NCI-H748 (cell line): ENCODE measurements at regions not wholly inside any gene's neighbourhood (a gene's known extent, or its start where the extent isn't known, plus 50 kb on each side); places are given as distances from the start of the nearest gene placed in this dataset.

Experiments used
- DNase-seq: peaks from one replicate; lab custom pipeline; 2025; ENCODE audit not compliant: unreplicated experiment; lab: John Stamatoyannopoulos, UW

DNA sequence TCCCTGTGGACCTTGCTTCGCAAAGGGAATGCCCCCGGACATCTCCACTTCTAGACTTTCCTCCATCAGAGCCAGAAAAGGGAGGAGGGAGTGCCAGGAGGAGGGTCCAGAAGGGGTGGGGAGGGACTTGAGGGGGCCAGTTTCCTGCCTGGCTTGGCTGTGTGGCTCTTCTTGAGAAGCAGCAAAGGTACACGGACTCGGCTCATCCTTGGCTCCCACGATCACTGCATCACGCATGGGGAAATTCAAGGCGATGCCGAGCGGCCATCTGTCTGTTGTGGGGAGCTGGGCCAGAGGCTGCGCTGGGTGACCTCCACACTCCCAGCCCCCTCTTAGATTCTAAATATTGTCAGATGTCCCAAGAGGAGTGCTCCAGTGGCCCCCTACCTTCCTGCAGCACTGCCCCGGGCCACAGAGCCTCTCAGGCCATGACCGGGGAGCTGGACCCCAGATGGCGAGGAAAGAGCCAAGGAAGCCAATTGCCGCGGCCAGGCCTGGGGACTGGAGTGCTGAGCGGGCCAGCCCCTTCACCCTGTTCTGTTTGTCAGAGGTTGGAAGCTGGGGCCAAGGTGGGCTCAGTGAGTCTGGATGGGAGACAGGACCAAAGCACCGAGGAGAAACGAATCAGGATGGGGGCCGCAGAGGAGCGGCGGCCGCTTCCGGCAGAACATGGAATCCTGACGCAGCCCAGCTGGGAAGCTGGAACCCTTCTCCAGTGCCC is 104.5 kb downstream of the RBFOX3 start:
- no peak for DNase-seq

DNA sequence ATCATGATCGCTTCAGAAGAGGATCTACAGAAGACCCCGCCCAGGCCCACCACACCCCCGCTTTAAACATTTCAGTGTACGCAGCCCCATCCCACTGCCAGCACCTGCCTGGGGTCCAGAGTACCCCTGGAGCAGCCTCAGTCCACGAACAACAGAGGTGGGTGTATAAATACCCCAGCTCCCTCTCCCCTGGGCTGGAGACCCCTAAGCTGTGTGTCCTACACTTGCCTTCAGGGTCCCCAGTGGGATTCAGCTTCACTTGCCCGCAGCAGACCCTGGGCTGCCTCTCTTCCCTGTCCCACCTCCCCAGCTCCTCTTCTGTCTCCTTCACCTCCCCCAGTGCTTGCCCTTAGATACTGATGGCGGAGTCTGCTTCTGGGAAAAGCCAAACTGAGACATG is 105.7 kb downstream of the RBFOX3 start:
- DNase-seq: no peak

DNA sequence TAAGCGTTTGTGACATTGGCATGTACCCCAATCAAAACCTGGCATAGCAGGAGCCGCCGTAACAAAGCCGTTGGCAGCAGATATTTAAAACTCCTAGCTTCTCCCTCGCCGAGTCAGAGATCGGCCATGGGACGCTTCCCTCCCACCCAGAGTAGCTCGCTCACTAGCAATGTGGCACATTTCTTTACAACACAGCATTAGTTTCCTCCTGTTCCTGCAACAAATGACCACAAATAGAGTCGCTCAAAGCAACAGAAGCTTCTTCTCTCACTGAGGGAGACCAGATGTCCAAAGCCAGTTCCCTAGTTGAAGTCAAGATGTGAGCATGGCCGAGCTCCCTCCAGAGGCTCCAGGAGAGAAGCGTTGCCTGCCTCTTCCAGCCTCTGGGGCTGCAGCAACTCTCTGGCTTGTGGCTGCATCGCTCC is 106.7 kb downstream of the RBFOX3 start:
- no peak for DNase-seq

DNA sequence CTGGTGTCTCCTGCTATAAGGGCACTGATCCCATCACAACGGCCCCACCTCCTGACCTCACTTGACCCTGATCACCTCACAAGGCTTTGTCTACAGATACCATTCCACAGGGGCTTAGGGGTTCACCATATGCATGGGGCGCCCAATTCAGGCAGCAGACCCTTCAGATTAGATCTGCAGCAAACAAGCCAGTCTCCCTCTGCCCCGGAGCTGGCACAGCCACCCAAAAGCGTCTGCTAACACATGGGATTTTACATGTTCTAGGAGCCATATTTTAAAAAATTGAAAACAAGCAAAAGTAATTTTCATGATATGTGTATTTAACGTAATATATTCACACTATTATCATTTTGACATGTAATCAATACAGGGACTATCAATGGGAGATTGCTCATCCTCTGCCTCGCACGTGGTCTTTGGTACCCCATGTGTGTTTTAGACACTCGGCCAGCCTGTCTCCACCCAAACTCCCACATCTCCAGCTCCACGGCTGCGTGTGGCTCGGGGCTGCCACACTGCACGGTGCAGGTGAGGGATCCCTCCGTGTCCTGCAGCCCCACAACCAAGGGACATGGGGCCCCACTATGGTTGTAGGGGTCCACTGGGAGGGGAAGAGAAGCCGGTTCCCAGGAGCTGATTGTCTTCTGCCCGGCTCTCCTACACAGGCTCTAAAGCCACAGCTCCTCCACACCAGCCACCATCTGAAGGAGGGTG is 107.6 kb downstream of the RBFOX3 start:
- DNase-seq: no peak

DNA sequence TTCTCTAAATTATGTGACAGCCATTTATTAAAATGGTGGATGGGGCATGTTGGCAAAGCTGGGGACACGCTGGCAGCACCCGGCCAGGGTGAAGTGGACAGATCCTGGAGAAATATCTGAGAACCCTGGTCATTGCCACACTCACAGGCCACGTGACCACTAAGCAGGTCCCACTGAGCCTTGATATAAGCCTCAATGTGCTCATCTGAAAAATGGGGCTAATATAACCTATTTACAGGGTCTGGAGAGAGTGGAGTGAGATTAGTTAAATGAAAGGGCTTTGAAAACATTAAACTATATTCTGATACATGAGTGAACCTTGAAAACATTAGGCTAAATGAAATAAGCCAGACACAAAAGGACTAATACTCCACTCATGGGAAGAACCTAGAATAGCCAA is 108.9 kb downstream of the RBFOX3 start:
- no peak for DNase-seq

DNA sequence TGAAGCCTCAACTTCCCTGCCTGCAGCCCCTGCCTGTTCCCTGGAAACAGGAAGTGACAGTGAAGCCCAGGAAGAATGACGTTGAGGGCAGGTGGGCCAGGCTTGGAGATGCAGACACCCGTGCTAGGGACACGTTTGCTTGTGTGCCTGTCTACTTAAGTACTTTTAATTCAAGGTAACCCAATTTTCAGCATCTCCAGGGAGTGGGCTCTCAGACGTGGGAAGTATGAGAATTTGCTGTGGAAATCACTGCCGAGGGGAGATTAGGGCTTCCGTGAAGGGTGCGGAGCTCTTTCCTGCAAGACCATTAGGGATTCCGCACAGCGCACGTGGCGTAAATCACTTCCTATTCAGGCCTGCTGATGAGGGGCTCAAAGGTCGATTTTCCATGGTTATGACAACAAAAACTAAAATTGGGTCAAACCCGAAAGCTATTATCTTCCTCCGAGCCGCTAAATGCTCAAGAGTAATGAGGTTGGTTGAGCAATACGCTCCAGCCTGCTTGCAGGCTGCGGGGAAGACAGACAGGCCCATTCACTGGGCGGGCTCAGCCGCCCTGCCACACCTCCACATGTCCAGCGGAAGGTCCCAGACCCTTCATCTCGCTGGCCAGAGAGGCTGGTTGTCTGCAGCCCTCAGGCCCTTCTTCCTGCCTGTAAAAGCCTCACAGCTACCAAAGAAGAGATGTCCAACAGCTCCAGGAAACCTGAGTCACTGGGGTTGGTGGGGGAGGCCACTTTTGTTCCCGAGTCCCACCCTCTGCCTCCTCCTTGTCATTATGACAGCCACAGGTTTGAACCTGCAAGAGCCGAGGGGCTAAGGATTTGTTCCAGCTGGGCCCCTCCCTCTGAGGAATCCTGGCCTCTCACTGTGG is 109.9 kb downstream of the RBFOX3 start:
- peak; percentile 27 for DNase-seq

DNA sequence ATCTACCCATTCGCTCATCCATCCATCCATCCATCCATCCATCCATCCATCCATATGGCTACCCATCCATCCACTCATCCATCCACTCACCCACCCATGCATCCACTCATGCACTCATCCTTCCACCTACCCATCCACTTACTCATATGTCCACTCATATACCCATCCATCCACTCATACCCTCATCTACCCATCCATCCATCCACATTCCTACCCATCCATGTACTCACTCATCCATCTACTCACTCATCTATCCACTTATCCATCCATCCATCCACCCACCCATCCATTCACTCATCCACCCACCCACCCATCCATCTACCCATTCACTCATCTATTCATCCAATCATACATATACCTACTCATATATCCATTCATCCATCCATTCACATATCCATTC is 112.0 kb downstream of the RBFOX3 start:
- DNase-seq: no peak

DNA sequence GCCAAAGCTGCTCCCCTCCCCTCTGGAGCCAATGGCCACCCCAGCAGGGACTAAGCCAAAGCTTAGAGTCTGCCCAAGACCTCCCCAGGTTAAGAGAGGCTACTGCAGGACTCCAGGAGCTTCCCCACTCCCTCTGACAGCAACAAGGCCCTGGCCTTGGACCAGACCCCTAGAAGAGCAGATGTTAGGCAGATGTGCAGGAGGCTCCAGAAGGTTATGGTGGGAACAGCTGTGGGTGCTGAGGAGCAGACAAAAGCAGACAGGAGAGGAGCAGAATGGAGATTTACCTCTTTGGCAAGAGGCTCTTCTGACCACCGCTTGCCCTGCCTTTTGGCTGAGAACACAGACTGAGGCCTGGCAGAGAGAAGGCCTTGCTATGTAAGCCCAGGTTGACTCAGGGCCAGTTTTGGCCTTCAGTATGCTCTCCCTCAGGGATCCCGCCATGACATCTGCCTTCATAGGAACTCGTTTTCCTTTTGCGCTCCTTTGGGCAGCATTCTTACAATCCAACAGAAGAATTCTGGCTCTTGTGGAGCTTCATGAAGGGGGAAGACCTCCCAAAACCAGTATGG is 113.0 kb downstream of the RBFOX3 start:
- no peak for DNase-seq

DNA sequence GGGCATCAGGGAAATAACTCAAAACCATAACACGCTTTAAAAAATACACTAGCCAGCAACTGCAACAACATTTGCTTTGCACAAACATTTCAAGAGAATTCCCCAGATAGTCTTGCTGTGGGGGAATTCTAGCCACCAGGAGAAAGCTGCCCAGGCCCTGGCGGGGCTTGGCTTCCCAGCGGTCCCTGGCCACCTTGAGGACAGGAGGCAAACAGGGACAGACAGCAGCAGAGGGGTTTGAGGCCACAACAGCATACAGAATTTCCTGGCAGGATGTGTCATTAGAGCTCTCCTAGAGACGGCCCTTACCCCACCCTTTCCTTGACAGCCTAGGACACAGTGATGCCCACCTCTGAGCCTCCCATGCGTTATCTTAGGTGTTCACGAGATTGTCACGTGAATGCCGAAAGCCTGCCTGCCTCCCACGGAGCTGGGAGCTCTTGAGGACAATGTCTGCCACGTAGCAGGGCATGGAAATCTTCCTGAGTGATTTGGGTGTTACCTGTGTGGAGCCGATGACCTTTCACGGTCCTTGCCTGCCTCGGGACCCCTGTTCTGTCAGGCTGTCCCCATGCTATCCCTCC is 114.3 kb downstream of the RBFOX3 start:
- DNase-seq: no peak

DNA sequence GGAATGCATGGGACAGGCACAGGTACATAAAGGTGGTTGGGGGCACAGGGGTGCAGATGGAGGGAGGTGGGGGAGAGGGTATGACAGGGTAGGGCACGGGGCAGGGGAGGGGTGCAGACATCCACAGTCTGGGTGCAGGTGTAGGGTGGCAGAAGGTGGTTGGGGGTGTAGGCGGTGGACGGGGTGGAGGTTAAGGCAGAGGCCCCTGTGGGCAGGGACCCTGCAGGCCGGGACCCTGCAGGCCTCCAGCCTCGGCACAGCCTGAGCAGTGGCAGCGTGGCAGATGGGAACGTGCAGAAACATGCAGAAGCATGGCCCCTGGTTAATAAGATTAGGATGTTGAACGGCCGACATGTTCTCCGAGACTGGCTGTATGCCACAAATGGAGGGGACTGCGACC is 115.2 kb downstream of the RBFOX3 start:
- no peak for DNase-seq

DNA sequence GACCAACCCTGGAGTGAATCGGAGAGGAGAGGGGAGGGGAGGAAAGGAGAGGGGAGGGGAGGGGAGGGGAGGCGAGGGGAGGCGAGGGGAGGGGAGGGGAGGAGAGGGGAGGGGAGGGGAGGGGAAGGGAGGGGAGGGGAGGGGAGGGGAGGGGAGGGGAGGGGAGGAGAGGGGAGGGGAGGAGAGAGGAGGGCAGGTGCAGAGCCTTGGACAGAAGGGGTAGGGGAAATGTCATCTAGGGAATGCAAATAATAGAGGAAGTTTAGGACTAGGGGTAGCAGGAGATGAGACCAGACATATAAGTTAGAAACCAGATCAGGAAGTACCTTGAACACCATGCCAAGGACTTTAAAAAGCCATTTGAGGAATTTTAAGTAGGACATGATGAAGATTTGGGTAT is 119.8 kb downstream of the RBFOX3 start:
- no peak for DNase-seq

DNA sequence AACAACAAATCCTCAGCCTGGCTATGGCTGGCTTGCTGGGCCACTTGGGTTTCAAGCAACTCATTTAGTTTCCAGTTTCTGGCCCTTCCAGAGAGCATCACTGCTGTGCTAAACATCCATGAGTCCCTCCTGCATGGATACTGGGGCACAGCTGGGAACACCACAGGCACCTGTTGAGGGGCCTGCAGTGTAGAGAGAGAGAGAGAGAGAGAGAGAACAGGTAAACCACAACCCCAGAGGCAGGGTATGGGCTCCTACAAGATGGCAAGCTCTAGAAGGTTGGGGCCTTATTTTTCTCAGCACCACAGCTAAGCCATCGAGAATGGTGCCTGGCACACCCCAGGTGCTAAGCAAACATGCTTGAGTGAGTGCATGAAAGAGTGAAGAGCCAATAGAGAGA is 120.3 kb downstream of the RBFOX3 start:
- no peak for DNase-seq

DNA sequence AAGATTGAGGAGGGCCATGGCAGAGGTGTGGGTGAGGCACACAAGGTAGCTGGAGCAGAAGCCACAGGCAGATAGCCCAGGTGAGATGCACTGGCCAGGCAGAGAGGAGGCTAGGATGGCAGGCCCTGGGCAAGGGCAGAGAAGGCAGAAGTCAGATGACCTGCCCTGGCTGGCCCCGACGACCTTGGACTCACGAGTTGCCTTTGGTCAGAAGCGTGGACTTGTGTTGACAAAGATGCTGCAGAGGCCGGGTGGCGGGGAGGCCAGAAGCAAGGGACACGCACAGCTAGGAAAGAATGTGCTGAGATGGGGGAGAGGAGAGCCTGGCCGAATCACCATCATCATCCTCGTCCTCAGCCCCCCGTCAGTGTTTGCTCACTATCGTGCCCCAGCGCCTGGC is 123.7 kb downstream of the RBFOX3 start:
- no peak for DNase-seq

DNA sequence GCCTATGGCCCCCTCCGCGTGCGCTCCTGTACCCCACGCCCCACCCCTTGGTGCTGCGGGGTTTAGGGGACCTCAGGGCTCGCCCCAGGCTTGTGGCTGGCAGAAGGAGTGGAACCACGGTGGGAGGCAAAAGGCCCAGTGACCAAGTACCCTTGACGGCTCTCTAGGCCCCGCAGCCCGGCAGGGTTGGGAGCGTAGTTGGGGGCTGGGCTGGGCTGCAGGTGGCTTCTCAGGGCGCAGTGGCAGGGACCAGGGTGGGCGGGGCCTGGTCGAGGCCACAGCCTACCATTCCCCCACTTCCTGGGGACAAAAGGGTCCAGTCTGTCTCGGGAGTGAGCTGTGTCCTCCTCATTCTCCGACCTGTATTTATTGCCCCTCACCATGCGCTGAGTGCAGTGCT is 124.9 kb downstream of the RBFOX3 start:
- no peak for DNase-seq

DNA sequence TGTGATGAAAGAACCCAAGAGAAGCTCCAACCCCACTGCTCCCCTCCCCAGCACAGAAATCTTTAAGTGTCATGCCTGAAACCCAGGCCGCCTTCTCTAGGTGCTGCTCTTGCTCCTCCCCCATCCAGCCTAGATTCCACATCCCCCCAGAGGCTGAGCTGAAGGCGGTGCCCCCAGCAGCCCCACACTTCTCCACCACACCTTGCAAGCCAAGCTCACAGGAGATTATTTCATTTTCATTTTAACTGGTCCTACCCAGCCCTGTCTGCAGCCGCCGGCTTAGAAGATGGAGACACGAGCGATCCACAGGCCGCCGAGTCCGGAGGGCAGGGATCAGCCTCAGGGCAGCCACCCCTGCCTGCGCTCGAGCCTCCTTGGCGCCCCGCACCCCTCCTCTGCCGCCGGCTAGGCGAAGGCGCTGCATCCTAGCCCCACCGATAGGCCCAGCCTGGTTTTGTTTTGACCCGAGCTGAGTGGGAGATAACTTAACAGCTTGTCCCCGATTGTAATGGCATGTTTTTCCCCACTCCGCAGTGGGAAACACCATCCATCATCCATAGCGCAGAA is 125.3 kb downstream of the RBFOX3 start:
- DNase-seq: no peak

DNA sequence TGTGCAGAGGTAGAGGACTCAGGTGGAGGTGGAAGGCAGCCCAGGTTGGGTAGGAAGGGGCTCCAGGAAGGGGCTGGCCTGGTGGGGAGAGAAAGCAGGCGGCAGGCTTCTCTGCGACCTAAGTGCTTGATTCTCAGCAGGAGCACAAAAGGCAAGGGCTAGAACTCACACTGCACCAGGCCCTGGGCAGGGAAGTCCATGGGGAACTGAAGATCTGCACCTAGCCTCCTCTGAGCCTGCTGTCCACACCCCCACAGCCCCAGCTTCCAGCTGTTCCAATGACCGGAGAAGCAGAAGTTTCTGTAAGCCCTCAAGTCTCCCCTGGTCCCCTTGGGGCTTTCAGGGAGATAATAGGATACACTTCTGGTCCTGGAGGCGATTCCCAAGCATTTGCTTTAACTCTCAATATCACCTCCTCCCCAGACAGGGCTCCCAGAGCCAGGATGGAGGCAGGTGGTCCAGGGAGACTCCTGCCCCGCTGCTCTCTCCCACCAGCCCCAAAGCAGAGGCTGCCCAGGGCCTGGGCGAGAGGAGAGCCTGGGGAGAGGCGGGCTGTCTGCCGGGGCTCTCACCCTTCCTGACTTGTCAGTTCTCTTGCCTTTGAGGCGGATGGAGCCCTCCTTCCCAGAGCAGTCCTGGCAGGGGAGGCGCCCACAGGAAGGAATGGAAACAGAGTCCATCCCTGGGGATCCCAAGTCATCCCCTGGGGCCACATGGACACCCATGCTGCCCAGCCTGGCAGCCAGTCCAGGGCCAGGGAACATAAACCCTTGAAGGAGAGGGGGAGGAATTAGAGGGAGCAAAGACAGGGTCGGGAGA is 126.0 kb downstream of the RBFOX3 start:
- DNase-seq: no peak

DNA sequence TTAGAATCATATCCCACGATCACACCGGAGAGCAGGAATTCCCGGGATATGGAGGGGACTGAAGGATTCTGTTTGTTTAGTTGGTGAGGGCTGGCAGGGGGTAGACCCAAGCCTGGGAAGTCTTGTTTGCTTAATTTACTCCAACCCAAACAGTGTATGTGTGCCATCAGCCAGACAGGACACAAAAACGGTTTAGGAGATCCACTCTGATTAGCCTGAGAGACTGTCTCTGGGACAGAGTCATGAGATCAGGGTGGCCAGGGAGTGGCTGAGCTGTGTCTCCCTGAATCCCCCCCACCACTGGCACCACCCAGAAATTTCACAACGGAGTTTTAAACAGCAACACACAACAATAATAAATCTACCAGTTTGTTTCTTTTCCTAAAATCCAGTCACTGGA is 127.0 kb downstream of the RBFOX3 start:
- no peak for DNase-seq

DNA sequence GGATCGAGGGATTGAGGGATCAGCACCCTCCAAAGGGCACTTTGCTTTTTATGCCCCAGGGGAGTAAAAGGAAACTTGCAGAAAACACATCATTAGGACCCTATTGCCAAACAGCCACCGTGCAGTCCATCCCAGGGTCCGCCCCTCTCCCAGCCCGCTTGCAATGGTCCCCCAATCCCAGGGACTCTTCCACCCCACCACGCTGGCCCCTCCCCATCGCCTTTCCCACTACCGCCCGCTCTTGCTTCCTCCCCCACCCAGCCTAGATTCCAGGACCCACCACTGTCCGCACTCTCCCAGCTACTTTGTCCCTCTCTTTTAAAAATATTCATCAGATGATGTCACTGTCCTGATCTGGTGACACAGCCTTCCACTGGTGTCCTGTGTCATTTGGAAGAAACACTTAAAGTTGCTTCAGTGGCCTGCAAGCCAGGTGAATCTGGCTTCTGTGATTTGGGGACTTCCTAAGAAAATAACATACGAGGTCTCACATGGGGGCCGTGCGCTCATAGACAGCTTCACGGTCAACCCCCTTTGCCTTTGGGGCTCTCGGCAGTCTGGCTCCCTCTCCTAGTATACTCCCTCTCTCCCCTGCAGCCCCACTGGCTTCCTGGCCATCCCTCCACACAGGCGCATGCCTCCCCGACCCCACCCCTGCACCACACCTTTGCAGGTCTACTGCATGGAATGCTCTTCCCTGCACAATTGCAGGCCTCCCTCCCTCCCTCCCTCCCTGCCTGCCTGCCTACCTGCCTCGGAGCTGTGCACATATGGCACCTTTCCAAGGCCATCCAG is 127.9 kb downstream of the RBFOX3 start:
- DNase-seq: no peak

DNA sequence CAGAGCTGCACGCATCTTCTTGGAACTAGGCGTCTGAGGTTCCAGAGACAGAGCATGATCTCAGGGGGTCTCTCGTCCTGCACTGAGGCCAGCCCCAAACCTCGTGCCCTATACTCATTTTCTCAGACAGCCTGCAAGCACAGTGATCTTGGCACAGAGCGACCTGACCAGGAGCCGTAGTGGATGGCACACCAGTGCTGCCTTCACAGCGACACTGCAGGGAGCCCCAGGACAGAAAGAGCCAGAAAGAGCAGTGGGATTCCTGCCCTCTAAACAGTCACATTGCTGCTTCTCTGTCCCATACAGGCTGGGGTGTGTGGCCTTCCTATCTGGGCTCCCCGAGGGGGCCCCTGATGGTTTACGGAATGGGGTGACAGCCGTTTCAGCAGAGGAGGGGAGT is 131.0 kb downstream of the RBFOX3 start:
- DNase-seq: no peak
